HUES64 (cell line): ENCODE measurements at regions not wholly inside any gene's neighbourhood (a gene's known extent, or its start where the extent isn't known, plus 50 kb on each side); places are given as distances from the start of the nearest gene placed in this dataset.
"Not testable (repeated sequence)": the region's sequence is repeated elsewhere in the genome, so short reads cannot be mapped to it uniquely, and the experiment has no call there.

ENCODE experiments used
- H3K27ac ChIP-seq: 2 replicates; pipeline ENCODE4 v1.7.0; 2013; ENCODE audit warnings: low read depth, low read length, inconsistent platforms
- H3K27me3 ChIP-seq: 2 replicates; pipeline ENCODE4 v1.6.1; 2013; ENCODE audit warnings: mild to moderate bottlenecking, low read length; ENCODE audit not compliant: insufficient read depth
- H3K36me3 ChIP-seq: 2 replicates; pipeline ENCODE4 v1.6.1; 2013; ENCODE audit warnings: mild to moderate bottlenecking, low read length; ENCODE audit not compliant: insufficient read depth
- H3K4me1 ChIP-seq: 2 replicates; pipeline ENCODE4 v1.6.1; 2013; ENCODE audit warnings: mild to moderate bottlenecking, low read length, moderate library complexity; ENCODE audit not compliant: insufficient read depth
- H3K4me3 ChIP-seq: 2 replicates; pipeline ENCODE4 v1.5.1; 2013; ENCODE audit warnings: mild to moderate bottlenecking, low read length, moderate library complexity
- H3K9ac ChIP-seq: 2 replicates; pipeline ENCODE4 v1.6.1; 2013; ENCODE audit warnings: mild to moderate bottlenecking, low read depth, low read length
- H3K9me3 ChIP-seq: 2 replicates; pipeline ENCODE4 v1.6.1; 2013; ENCODE audit warnings: low read depth, low read length; ENCODE audit not compliant: insufficient read depth
- WGBS: fragments of 150-250, 120-280 bp; methylation state at CpG from one replicate; pipeline ENCODE4 v1.1.7; 2013; ENCODE audit warnings: missing lambda C conversion rate; 5-methylcytosine and 5-hydroxymethylcytosine counted together

DNA sequence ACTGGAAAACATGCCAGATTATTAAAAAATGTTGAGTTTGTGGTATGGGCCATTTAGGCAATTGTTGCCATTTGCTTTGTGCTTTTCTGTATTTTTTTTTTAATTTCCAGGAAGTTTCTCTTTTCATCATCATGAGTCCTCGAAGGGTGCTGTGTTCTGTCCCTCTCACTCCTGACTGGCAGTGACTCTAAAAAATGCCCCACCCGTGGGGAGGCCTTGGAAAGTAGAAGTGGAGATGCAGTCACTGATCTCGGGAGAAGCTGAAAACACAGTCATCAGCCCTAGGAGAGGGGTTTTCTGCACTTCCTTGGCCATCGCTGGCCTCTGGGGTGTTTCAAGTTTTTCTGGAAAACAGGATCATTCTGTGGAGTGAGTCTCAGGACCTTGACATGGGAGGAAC is 98.5 kb upstream of the GRK3 start:
- H3K4me1 ChIP-seq, result no peaks in the 10 kb centered on the region; the same call in 1 of the 2 replicates
- no peak overlapping the region for H3K4me3 ChIP-seq
- no peak overlapping the region for H3K9ac ChIP-seq
- no peak overlapping the region for H3K27ac ChIP-seq
- peaks cover 18% of the 10 kb centered on the region for H3K36me3 ChIP-seq
- WGBS, result 94% methylated on average over 4 of the region's 4 CpGs
- H3K27me3 ChIP-seq, result no peaks in the 10 kb centered on the region
- H3K9me3 ChIP-seq, result no peaks in the 10 kb centered on the region

DNA sequence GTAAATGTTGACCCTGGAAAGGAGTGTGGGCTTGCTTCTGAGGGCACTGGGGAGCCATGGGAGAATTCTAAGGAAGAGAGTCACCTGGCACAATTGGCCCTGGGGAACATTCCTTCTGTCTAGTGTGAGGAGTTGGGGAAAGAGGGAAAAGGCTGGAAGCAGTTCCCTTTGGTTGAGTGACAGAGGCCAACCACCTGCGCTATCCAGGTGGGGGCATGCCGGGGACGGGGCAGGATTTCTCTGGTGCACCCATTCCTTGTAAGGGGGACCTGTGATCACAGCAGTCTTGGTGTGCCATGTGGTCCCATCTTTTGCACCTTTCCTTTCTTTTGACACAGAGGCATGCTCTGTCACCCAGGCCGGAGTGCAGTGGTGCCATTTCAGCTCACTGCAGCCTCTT is 92.1 kb upstream of the GRK3 start:
- no peak overlapping the region for H3K9ac ChIP-seq
- peaks cover 5% of the 10 kb centered on the region; the same call in 1 of the 2 replicates for H3K36me3 ChIP-seq
- WGBS, result 97% methylated on average over 4 of the region's 4 CpGs
- H3K27me3 ChIP-seq, result no peaks in the 10 kb centered on the region
- peaks cover 4% of the 10 kb centered on the region; the same call in 1 of the 2 replicates for H3K9me3 ChIP-seq
- H3K27ac ChIP-seq, result no peak overlapping the region
- no peaks in the 10 kb centered on the region; the same call in 1 of the 2 replicates for H3K4me1 ChIP-seq
- H3K4me3 ChIP-seq, result no peak overlapping the region

GRCh38 chr22:25475257-25476022 is 89.0 kb upstream of the GRK3 start:
- Histone ChIP-seq H3K9me3 (peaks cover 5% of the 10 kb centered on the region; the same call in 1 of the 2 replicates), H3K27ac (no peak overlapping the region), H3K9ac (no peak overlapping the region), H3K27me3 (no peaks in the 10 kb centered on the region), H3K36me3 (peaks cover 8% of the 10 kb centered on the region; the same call in 1 of the 2 replicates), H3K4me3 (no peak overlapping the region), H3K4me1 (no peaks in the 10 kb centered on the region)
- 91% methylated on average over 16 of the region's 16 CpGs for WGBS

- Histone ChIP-seq H3K4me1 (no peaks in the 10 kb centered on the region), H3K27me3 (no peaks in the 10 kb centered on the region), H3K9ac (no peak overlapping the region), H3K9me3 (peaks cover 5% of the 10 kb centered on the region; the same call in 1 of the 2 replicates), H3K27ac (no peak overlapping the region), H3K36me3 (peaks cover 20% of the 10 kb centered on the region), H3K4me3 (no peak overlapping the region)
- 87% methylated on average over 3 of the region's 3 CpGs for WGBS
Measured at GRCh38 chr22:25477358-25477757, 87.1 kb upstream of the GRK3 start.

DNA sequence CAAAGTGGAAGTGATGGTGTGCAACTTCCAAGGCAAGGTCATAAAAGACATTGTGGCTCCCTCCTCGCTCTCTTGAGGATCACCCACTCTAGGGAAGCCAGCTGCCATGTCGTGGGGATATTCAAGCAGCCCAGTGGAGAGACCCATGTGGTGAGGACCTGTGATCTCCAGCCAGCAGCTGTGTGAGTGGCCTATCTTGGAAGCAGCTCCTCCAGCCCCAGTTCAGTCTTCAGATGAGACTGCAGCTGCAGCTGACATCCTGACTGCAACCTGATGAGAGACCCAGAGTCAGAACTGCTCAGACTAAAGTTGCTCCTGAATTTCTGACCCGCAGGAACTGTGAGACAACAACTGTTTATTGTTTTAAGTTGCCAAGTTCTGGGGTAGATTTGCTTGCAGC is 86.4 kb upstream of the GRK3 start:
- WGBS, result 94% methylated on average over 3 of the region's 3 CpGs
- Histone ChIP-seq H3K27ac (no peak overlapping the region), H3K9ac (no peak overlapping the region), H3K4me1 (no peaks in the 10 kb centered on the region), H3K4me3 (no peak overlapping the region), H3K36me3 (peaks cover 20% of the 10 kb centered on the region), H3K27me3 (no peaks in the 10 kb centered on the region), H3K9me3 (peaks cover 5% of the 10 kb centered on the region; the same call in 1 of the 2 replicates)

- 92% methylated on average over 2 of the region's 2 CpGs for WGBS
- peaks cover 21% of the 10 kb centered on the region for H3K36me3 ChIP-seq
- H3K27me3 ChIP-seq, result no peaks in the 10 kb centered on the region
- peaks cover 5% of the 10 kb centered on the region; the same call in 1 of the 2 replicates for H3K9me3 ChIP-seq
- no peaks in the 10 kb centered on the region for H3K4me1 ChIP-seq
- H3K9ac ChIP-seq, result no peak overlapping the region
- no peak overlapping the region for H3K4me3 ChIP-seq
- H3K27ac ChIP-seq, result no peak overlapping the region
Measured at GRCh38 chr22:25478528-25478927, 85.9 kb upstream of the GRK3 start.

- 92% methylated on average over 5 of the region's 5 CpGs for WGBS
- peaks cover 32% of the 10 kb centered on the region for H3K36me3 ChIP-seq
- not testable (repeated sequence) for H3K27me3 ChIP-seq, H3K4me3 ChIP-seq, H3K9ac ChIP-seq, H3K27ac ChIP-seq, H3K9me3 ChIP-seq, H3K4me1 ChIP-seq
Measured at GRCh38 chr22:25480868-25481267, 83.6 kb upstream of the GRK3 start.

- no peak overlapping the region for H3K4me3 ChIP-seq
- no peaks in the 10 kb centered on the region for H3K27me3 ChIP-seq
- no peak overlapping the region for H3K27ac ChIP-seq
- 88% methylated on average over 4 of the region's 5 CpGs for WGBS
- H3K36me3 ChIP-seq, result peaks cover 32% of the 10 kb centered on the region
- no peak overlapping the region for H3K9ac ChIP-seq
- H3K4me1 ChIP-seq, result no peaks in the 10 kb centered on the region
- peaks cover 2% of the 10 kb centered on the region; the same call in 1 of the 2 replicates for H3K9me3 ChIP-seq
Measured at GRCh38 chr22:25482091-25482760, 82.2 kb upstream of the GRK3 start.

DNA sequence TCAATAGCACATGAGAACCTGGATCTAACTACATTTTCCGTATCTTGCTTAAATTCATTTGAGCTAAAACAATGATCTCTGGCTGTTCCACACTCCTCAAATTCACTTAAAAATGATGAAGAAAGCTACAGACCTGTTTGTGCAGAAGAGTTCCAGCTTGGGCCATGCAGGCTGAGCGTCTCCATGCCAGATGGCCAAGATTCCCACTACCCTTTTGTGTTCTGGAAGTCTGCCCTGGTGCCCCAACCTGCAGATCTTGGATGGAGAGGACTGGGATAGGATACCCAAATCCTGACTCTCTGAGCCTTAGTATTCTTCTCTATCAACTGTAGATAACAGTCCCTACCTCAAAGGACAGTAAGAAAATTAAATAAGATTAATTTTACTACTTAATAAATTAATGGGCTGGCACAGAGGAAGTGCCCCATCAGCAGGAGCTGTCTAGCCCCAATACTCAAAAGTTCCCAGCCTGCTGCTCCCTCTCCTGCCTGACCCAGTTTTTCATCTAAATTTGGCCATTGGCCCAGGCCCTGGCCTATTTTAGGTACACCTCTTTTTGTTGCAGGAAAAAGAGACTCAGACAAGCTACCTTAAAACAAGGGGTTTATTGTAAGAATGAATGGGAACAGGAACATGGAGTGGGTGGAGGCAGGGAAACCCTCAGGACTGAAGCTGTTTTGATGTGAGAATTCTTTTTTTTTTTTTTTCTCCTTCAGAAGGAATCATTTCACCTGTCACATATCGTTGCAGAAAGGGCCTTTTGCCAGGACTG is 81.4 kb upstream of the GRK3 start:
- peaks cover 27% of the 10 kb centered on the region for H3K36me3 ChIP-seq
- no peak overlapping the region for H3K27ac ChIP-seq
- WGBS, result 87% methylated on average over 3 of the region's 3 CpGs
- H3K4me3 ChIP-seq, result no peak overlapping the region
- H3K9ac ChIP-seq, result no peak overlapping the region
- H3K9me3 ChIP-seq, result no peaks in the 10 kb centered on the region
- no peaks in the 10 kb centered on the region for H3K4me1 ChIP-seq
- H3K27me3 ChIP-seq, result no peaks in the 10 kb centered on the region

- Histone ChIP-seq H3K36me3 (peaks cover 27% of the 10 kb centered on the region), H3K4me3 (no peak overlapping the region), H3K27ac (no peak overlapping the region), H3K4me1 (no peaks in the 10 kb centered on the region), H3K9ac (no peak overlapping the region), H3K9me3 (no peaks in the 10 kb centered on the region), H3K27me3 (no peaks in the 10 kb centered on the region)
- 83% methylated on average over 1 of the region's 1 CpG for WGBS
Measured at GRCh38 chr22:25483931-25484330, 80.5 kb upstream of the GRK3 start.
